BJ (cell line): ENCODE measurements at regions not wholly inside any gene's neighbourhood (a gene's known extent, or its start where the extent isn't known, plus 50 kb on each side); places are given as distances from the start of the nearest gene placed in this dataset.

ENCODE experiments used
- CTCF ChIA-PET: fragments of 350-600 bp; formaldehyde crosslinking; extraction: SDS; loops from one replicate; lab custom pipeline; 2021; ENCODE audit warnings: antibody characterized with exemption, inconsistent platforms; lab: Yijun Ruan, JAX
- POLR2A ChIA-PET: fragments of 300-600 bp; sonication (Branson Sonifier 250); formaldehyde crosslinking; extraction: SDS; loops from one replicate; lab custom pipeline; 2021; ENCODE audit warnings: antibody characterized with exemption; lab: Charles Lee
- DNase-seq: peaks from one replicate; pipeline ENCODE4 v3.0.0-alpha.2; 2011; ENCODE audit warnings: low read depth
- H3K27me3 ChIP-seq: 2 replicates; pipeline ENCODE4 v1.6.0; 2011; ENCODE audit warnings: low read length; ENCODE audit not compliant: control insufficient read depth, insufficient read depth
- H3K36me3 ChIP-seq: 2 replicates; pipeline ENCODE4 v1.5.1; 2011; ENCODE audit warnings: low read length; ENCODE audit not compliant: control insufficient read depth, insufficient read depth
- H3K4me3 ChIP-seq: 2 replicates; pipeline ENCODE4 v1.5.1; 2011; ENCODE audit warnings: low read depth, mild to moderate bottlenecking, control low read depth, low read length
- TF ChIP-seq, protein P1 (sequence below): IDR thresholded peaks from 2 replicates; pipeline ENCODE4 v1.5.1; 2011; ENCODE audit warnings: low read depth, mild to moderate bottlenecking, control low read depth, inconsistent platforms, low read length, moderate library complexity; ENCODE audit not compliant: insufficient read depth

DNA sequence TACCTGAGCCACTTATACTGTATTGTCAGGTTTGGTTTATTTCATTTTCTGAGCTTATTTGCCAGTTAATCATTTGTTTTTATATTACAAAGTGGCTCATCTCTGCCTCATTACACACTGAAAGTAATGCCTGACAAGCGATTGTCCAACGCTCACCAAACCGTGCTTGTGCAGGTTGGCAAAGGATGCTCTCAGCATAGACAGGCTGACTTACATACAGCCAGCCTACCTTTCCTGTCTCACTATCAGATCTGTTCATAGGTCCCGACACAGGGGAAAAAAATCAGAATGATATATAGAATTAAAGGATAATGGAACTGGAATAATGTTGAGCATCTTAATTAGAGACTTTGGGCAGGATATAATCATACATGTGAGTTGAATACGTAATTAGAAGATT is 739.7 kb upstream of the RIOK2 start:
- no peak for DNase-seq
- ChIA-PET POLR2A (no interaction called here), CTCF (interaction anchor here (0.7 kb wide), 1 partner anchor 206 kb away, joined by 3 read pairs; no protein-coding TSS in a partner anchor)
- H3K27me3 ChIP-seq: no peaks in the 10 kb centered on the region
- no peaks in the 10 kb centered on the region for H3K36me3 ChIP-seq
- TF ChIP-seq, protein P1, sequence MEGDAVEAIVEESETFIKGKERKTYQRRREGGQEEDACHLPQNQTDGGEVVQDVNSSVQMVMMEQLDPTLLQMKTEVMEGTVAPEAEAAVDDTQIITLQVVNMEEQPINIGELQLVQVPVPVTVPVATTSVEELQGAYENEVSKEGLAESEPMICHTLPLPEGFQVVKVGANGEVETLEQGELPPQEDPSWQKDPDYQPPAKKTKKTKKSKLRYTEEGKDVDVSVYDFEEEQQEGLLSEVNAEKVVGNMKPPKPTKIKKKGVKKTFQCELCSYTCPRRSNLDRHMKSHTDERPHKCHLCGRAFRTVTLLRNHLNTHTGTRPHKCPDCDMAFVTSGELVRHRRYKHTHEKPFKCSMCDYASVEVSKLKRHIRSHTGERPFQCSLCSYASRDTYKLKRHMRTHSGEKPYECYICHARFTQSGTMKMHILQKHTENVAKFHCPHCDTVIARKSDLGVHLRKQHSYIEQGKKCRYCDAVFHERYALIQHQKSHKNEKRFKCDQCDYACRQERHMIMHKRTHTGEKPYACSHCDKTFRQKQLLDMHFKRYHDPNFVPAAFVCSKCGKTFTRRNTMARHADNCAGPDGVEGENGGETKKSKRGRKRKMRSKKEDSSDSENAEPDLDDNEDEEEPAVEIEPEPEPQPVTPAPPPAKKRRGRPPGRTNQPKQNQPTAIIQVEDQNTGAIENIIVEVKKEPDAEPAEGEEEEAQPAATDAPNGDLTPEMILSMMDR: no peak
- H3K4me3 ChIP-seq: no peak overlapping the region

DNA sequence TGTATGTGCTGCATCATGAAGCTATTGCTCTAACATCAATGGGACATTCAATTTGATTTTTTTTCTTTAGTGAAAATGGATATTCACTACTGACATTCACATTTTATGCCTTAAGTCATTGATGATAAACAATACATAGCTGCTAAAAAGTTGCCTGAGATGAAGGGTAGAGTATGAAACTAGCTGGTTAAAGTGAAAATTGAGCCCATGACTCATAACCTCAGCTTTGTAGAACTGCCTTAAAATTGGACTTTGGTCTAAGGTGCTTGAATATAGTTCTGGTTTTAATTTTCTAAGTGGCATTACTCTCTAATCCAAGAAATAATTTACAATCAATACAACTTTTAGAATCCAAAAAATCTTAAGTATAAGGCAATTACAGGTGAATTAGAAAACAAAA is 740.4 kb upstream of the RIOK2 start:
- Histone ChIP-seq H3K4me3 (no peak overlapping the region), H3K36me3 (no peaks in the 10 kb centered on the region), H3K27me3 (no peaks in the 10 kb centered on the region)
- TF ChIP-seq, protein P1: no peak
- POLR2A ChIA-PET: no interaction called here
- CTCF ChIA-PET: interaction anchor here (0.7 kb wide), 1 partner anchor 205 kb away, joined by 3 read pairs; no protein-coding TSS in a partner anchor
- no peak for DNase-seq

DNA sequence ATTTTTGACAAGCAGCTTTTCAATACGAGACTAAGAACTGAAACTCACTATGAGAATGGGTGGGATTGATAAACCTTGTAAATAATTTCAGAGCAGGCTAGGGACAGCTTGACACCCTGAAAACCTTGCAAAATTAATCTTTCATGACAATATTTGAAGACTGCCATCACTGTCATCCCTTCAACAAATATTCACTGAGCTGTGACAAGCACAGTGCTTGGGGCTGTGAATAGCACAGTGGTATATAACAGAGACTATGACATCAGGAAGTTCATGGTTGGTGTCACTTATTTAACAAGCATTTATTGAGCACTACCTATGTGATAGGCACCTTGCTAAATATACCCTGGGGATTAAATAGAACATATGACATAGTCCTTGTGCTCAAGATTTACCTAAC is 741.0 kb upstream of the RIOK2 start:
- H3K27me3 ChIP-seq: no peaks in the 10 kb centered on the region
- DNase-seq: no peak
- TF ChIP-seq, protein P1: no peak
- ChIA-PET POLR2A (no interaction called here), CTCF (no interaction called here)
- H3K36me3 ChIP-seq: no peaks in the 10 kb centered on the region
- no peak overlapping the region for H3K4me3 ChIP-seq

DNA sequence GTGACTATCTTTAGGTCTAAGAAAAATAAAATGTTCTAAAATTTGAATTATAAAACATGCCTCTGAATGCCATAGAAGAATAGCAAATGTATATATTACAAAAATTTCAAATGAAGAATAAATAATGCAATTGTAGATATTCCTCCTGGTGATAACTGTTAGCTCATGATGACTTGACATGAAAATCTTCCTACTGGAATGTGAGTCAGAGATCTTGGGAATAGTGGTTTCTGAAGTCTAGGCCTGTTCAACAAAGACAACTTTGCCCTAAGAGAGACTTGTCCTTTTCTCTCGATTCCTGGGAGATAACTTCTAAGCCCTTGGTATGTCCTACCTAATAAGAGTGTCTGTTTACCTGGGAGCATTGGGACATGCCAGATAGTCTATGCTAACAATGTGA is 746.3 kb upstream of the RIOK2 start:
- CTCF ChIA-PET: no interaction called here
- DNase-seq: no peak
- TF ChIP-seq, protein P1: no peak
- POLR2A ChIA-PET: no interaction called here
- no peaks in the 10 kb centered on the region for H3K27me3 ChIP-seq
- no peaks in the 10 kb centered on the region for H3K36me3 ChIP-seq
- no peak overlapping the region for H3K4me3 ChIP-seq

DNA sequence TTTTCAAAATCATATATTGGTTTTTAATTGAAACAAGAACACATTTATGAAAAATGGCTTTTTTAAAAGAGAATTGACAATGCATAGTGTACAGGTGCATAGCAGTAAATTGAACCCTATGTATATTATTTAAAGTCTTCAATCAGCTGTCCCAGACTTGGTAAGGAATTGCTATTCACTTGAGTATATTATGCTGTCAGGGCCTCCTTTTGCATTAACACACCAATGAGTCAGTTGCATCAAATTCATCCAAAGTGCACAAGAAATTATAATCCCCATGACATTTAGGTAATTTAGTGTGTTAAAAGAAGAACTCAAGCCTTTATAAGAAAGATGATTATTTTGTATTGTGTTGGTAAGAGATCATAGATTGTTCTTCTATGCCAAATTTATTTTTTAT is 748.8 kb upstream of the RIOK2 start:
- CTCF ChIA-PET: no interaction called here
- TF ChIP-seq, protein P1: no peak
- H3K36me3 ChIP-seq: no peaks in the 10 kb centered on the region
- no peaks in the 10 kb centered on the region for H3K27me3 ChIP-seq
- DNase-seq: no peak
- H3K4me3 ChIP-seq: no peak overlapping the region
- POLR2A ChIA-PET: no interaction called here
